ENCODE measurements at regions not wholly inside any gene's neighbourhood (a gene's known extent, or its start where the extent isn't known, plus 50 kb on each side); places are given as distances from the start of the nearest gene placed in this dataset.

DNA sequence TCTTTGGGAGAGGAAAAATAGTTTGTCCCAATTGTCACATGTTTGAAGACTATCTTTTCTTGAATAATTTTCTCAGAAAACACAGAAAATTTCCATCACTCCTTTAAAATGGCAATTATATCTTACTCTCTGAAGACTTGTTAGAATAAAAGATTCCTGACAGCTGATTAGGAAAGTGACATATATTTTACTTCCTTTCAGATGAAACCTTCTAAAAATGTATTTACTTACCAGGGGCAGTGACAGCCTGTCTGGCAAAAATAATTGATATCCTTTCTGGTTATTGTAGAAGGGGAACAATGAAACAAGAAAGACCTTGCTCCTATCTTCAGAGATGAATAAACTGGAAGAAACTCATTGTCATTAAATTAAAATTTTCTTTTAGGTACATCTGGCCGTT lies 483.3 kb upstream of the GOLIM4 start:
- no peak overlapping the region for H3K4me3 ChIP-seq
- H3K27ac ChIP-seq = no peak overlapping the region
- no peaks in the 10 kb centered on the region for H3K9me3 ChIP-seq
- H3K27me3 ChIP-seq = no peaks in the 10 kb centered on the region
- intact Hi-C loops (cut with DNase I) = no loop called here
- DNase-seq (no peak), ATAC-seq (no peak)
- no peaks in the 10 kb centered on the region for H3K4me1 ChIP-seq
- no peaks in the 10 kb centered on the region for H3K36me3 ChIP-seq
- TF ChIP-seq, protein P1, sequence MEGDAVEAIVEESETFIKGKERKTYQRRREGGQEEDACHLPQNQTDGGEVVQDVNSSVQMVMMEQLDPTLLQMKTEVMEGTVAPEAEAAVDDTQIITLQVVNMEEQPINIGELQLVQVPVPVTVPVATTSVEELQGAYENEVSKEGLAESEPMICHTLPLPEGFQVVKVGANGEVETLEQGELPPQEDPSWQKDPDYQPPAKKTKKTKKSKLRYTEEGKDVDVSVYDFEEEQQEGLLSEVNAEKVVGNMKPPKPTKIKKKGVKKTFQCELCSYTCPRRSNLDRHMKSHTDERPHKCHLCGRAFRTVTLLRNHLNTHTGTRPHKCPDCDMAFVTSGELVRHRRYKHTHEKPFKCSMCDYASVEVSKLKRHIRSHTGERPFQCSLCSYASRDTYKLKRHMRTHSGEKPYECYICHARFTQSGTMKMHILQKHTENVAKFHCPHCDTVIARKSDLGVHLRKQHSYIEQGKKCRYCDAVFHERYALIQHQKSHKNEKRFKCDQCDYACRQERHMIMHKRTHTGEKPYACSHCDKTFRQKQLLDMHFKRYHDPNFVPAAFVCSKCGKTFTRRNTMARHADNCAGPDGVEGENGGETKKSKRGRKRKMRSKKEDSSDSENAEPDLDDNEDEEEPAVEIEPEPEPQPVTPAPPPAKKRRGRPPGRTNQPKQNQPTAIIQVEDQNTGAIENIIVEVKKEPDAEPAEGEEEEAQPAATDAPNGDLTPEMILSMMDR (IDR thresholded peaks at IDR 0.05) = no peak

- H3K27me3 ChIP-seq = no peaks in the 10 kb centered on the region
- no peaks in the 10 kb centered on the region for H3K9me3 ChIP-seq
- no peak for ATAC-seq
- no peak overlapping the region for H3K27ac ChIP-seq
- H3K36me3 ChIP-seq = no peaks in the 10 kb centered on the region
- TF ChIP-seq, protein P1 (IDR thresholded peaks at IDR 0.05) = no peak
- DNase-seq = no peak
- intact Hi-C loops (cut with DNase I) = no loop called here
- no peak overlapping the region for H3K4me3 ChIP-seq
- no peaks in the 10 kb centered on the region for H3K4me1 ChIP-seq
These were observed 480.0 kb upstream of the GOLIM4 start for GRCh38 chr3:168575750-168576149.

- H3K9me3 ChIP-seq = no peaks in the 10 kb centered on the region
- H3K27ac ChIP-seq = no peak overlapping the region
- H3K27me3 ChIP-seq = no peaks in the 10 kb centered on the region
- intact Hi-C loops (cut with DNase I) = no loop called here
- TF ChIP-seq, protein P1 (IDR thresholded peaks at IDR 0.05) = no peak
- no peak for ATAC-seq
- DNase-seq = no peak
- no peak overlapping the region for H3K4me3 ChIP-seq
- H3K36me3 ChIP-seq = no peaks in the 10 kb centered on the region
- H3K4me1 ChIP-seq = no peaks in the 10 kb centered on the region
These were observed 478.9 kb upstream of the GOLIM4 start for GRCh38 chr3:168574455-168575158.

- TF ChIP-seq, protein P1 (IDR thresholded peaks at IDR 0.05) = no peak
- no peaks in the 10 kb centered on the region for H3K9me3 ChIP-seq
- no peaks in the 10 kb centered on the region for H3K27me3 ChIP-seq
- ATAC-seq (no peak), DNase-seq (peak in 1 of 4 donors; percentile 13)
- H3K36me3 ChIP-seq = no peaks in the 10 kb centered on the region
- intact Hi-C loops (cut with DNase I) = no loop called here
- no peak overlapping the region for H3K27ac ChIP-seq
- H3K4me3 ChIP-seq = no peak overlapping the region
- H3K4me1 ChIP-seq = no peaks in the 10 kb centered on the region
These were observed 474.9 kb upstream of the GOLIM4 start for GRCh38 chr3:168570404-168571155.

DNA sequence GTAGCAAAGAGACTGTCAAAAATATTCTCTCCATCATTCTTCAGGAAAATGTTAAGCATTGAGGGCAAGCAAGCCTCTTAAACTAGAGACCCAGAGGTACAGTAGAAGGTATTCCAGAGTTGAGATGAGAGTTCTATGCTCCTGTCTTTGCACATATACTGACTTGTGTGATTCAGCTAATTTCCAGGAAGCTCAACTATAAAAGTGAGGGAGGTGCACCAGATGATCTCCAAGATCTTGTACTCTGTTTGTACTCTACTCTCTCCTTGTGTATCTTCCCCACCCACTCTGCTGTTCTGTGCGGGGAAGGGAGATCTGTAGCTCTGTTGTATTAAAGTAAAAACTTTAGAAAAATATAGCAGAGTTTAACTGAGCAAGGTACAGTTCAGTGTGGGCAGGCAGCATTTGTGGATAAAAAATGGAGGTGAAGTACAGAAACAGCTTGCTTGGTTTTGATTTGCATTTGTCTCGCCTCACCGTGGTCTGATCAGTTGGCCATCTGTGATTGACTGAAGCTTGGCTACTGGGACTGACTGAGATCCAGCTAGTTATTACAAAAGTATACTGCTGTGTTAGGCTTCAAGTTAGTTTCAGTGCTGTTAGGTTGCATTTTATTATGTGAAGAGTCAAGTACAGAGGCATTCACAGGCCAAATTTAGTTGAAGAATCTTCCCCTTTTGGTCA lies 463.1 kb upstream of the GOLIM4 start:
- H3K36me3 ChIP-seq = no peaks in the 10 kb centered on the region
- ATAC-seq (no peak), DNase-seq (no peak)
- H3K27me3 ChIP-seq = no peaks in the 10 kb centered on the region
- no peak overlapping the region for H3K27ac ChIP-seq
- H3K4me3 ChIP-seq = no peak overlapping the region
- TF ChIP-seq, protein P1 (IDR thresholded peaks at IDR 0.05) = no peak
- H3K9me3 ChIP-seq = no peaks in the 10 kb centered on the region
- intact Hi-C loops (cut with DNase I) = no loop called here
- no peaks in the 10 kb centered on the region for H3K4me1 ChIP-seq

Measured in left lung (tissue), 4 donors.